ENCODE measurements at regions not wholly inside any gene's neighbourhood (a gene's known extent, or its start where the extent isn't known, plus 50 kb on each side); places are given as distances from the start of the nearest gene placed in this dataset.

GRCh38 chr12:43271659-43272058 lies 280.3 kb downstream of the ADAMTS20 start:
- H3K79me2 ChIP-seq (ENCODE audit: insufficient read depth, low read length) = no peaks in the 10 kb centered on the region
- Mint-ChIP-seq H3K36me3 (no peaks in the 10 kb centered on the region), H3K27me3 (ENCODE audit: low read depth in 3 of 3) (peaks cover 0 to 1% (median 1%) of the 10 kb centered on the region in 3 donors), H3K4me3 (no peak overlapping the region), H3K27ac (no peak overlapping the region), H3K4me1 (no peaks in the 10 kb centered on the region), H3K9me3 (peaks cover 0 to 2% (median 0%) of the 10 kb centered on the region in 7 donors)
- intact Hi-C loops (cut with micrococcal nuclease) = no loop called here
- no peak overlapping the region for H2AFZ ChIP-seq (ENCODE audit: insufficient read depth, low read depth, low read length, poor library complexity, severe bottlenecking)
- no peak overlapping the region for H3K9ac ChIP-seq (ENCODE audit: insufficient read depth, low read length, poor library complexity, severe bottlenecking)
- TF ChIP-seq, protein P1, sequence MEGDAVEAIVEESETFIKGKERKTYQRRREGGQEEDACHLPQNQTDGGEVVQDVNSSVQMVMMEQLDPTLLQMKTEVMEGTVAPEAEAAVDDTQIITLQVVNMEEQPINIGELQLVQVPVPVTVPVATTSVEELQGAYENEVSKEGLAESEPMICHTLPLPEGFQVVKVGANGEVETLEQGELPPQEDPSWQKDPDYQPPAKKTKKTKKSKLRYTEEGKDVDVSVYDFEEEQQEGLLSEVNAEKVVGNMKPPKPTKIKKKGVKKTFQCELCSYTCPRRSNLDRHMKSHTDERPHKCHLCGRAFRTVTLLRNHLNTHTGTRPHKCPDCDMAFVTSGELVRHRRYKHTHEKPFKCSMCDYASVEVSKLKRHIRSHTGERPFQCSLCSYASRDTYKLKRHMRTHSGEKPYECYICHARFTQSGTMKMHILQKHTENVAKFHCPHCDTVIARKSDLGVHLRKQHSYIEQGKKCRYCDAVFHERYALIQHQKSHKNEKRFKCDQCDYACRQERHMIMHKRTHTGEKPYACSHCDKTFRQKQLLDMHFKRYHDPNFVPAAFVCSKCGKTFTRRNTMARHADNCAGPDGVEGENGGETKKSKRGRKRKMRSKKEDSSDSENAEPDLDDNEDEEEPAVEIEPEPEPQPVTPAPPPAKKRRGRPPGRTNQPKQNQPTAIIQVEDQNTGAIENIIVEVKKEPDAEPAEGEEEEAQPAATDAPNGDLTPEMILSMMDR (IDR thresholded peaks at IDR 0.05) = no peak
- no peak overlapping the region for H3K4me2 ChIP-seq (replicated peaks; ENCODE audit: extremely low read depth, low read length, poor library complexity, severe bottlenecking)
- no peaks in the 10 kb centered on the region for H3K27me3 ChIP-seq (ENCODE audit: control insufficient read depth in 2 of 2, insufficient read depth in 2 of 2, low read length in 2 of 2)
- no peaks in the 10 kb centered on the region for H3K36me3 ChIP-seq (replicated peaks in 1 of 2; ENCODE audit: control insufficient read depth in 1 of 2, insufficient read depth in 2 of 2, low read length in 2 of 2)
- no peak overlapping the region for H3K4me3 ChIP-seq (replicated peaks in 1 of 3; ENCODE audit: low read depth in 2 of 3, low read length in 3 of 3)
- 80% methylated on average over 1 of the region's 2 CpGs for WGBS (ENCODE audit: insufficient coverage)
- H3K9me3 ChIP-seq (replicated peaks in 1 of 2; ENCODE audit: control insufficient read depth in 1 of 2, insufficient read depth in 1 of 2, low read length in 2 of 2) = no peaks in the 10 kb centered on the region
- no peak overlapping the region for H3K27ac ChIP-seq (ENCODE audit: low read depth in 1 of 2, low read length in 2 of 2)
- no peaks in the 10 kb centered on the region for H3K4me1 ChIP-seq (ENCODE audit: control insufficient read depth in 1 of 2, insufficient read depth in 2 of 2, low read length in 2 of 2)
- H4K20me1 ChIP-seq (ENCODE audit: insufficient read depth, low read length) = no peaks in the 10 kb centered on the region
- DNase-seq = no peak

- no peaks in the 10 kb centered on the region for H3K4me1 Mint-ChIP-seq
- no peak overlapping the region for H2AFZ ChIP-seq (ENCODE audit: insufficient read depth, low read depth, low read length, poor library complexity, severe bottlenecking)
- WGBS (ENCODE audit: insufficient coverage) = no CpG with 5 or more reads among the region's 3 CpGs
- no peaks in the 10 kb centered on the region for H3K4me1 ChIP-seq (ENCODE audit: control insufficient read depth in 1 of 2, insufficient read depth in 2 of 2, low read length in 2 of 2)
- no peak overlapping the region for H3K4me3 Mint-ChIP-seq
- no peaks in the 10 kb centered on the region for H3K36me3 ChIP-seq (replicated peaks in 1 of 2; ENCODE audit: control insufficient read depth in 1 of 2, insufficient read depth in 2 of 2, low read length in 2 of 2)
- no peak overlapping the region for H3K27ac Mint-ChIP-seq
- H3K4me2 ChIP-seq (replicated peaks; ENCODE audit: extremely low read depth, low read length, poor library complexity, severe bottlenecking) = no peak overlapping the region
- H3K9me3 Mint-ChIP-seq = peaks cover 0 to 4% (median 0%) of the 10 kb centered on the region in 7 donors
- TF ChIP-seq, protein P1 (IDR thresholded peaks at IDR 0.05) = no peak
- intact Hi-C loops (cut with micrococcal nuclease) = no loop called here
- H4K20me1 ChIP-seq (ENCODE audit: insufficient read depth, low read length) = no peaks in the 10 kb centered on the region
- H3K79me2 ChIP-seq (ENCODE audit: insufficient read depth, low read length) = no peaks in the 10 kb centered on the region
- no peaks in the 10 kb centered on the region for H3K9me3 ChIP-seq (replicated peaks in 1 of 2; ENCODE audit: control insufficient read depth in 1 of 2, insufficient read depth in 1 of 2, low read length in 2 of 2)
- H3K27ac ChIP-seq (ENCODE audit: low read depth in 1 of 2, low read length in 2 of 2) = no peak overlapping the region
- no peak for DNase-seq
- H3K27me3 Mint-ChIP-seq (ENCODE audit: low read depth in 3 of 3) = peaks cover 0 to 1% (median 1%) of the 10 kb centered on the region in 3 donors
- H3K9ac ChIP-seq (ENCODE audit: insufficient read depth, low read length, poor library complexity, severe bottlenecking) = no peak overlapping the region
- no peaks in the 10 kb centered on the region for H3K36me3 Mint-ChIP-seq
- H3K27me3 ChIP-seq (ENCODE audit: control insufficient read depth in 2 of 2, insufficient read depth in 2 of 2, low read length in 2 of 2) = no peaks in the 10 kb centered on the region
- H3K4me3 ChIP-seq (replicated peaks in 1 of 3; ENCODE audit: low read depth in 2 of 3, low read length in 3 of 3) = no peak overlapping the region
These were observed 284.2 kb downstream of the ADAMTS20 start for GRCh38 chr12:43267818-43268217.
